Activated CD4-positive, alpha-beta T cell treated with anti-CD3 and anti-CD28 coated beads, Interleukin-2, amount 10 ng/mL, durations not matched to agents 7 days and 5 days (primary cell): ENCODE measurements at regions not wholly inside any gene's neighbourhood (a gene's known extent, or its start where the extent isn't known, plus 50 kb on each side); places are given as distances from the start of the nearest gene placed in this dataset.

ENCODE experiments used
- CTCF ChIA-PET: fragments of 350-600 bp; sonication (Branson Sonifier 250); formaldehyde crosslinking; loops from one replicate; lab custom pipeline; 2021; ENCODE audit warnings: antibody characterized with exemption; lab: Charles Lee
- POLR2A ChIA-PET: fragments of 350-600 bp; sonication (Branson Sonifier 250); formaldehyde crosslinking; loops from one replicate; lab custom pipeline; 2021; ENCODE audit warnings: antibody characterized with exemption; lab: Charles Lee
- DNase-seq: peaks from one replicate; pipeline ENCODE4 v3.0.0-alpha.2; 2020
- H3K27ac Mint-ChIP-seq: one replicate; pipeline ENCODE4 v1.8.0; 2021; ENCODE audit warnings: mild to moderate bottlenecking, moderate library complexity, mixed read lengths
- H3K27me3 Mint-ChIP-seq: one replicate; pipeline ENCODE4 v1.8.0; 2021; ENCODE audit warnings: mixed read lengths
- H3K36me3 Mint-ChIP-seq: one replicate; pipeline ENCODE4 v1.8.0; 2021; ENCODE audit warnings: low read depth, mixed read lengths
- H3K4me1 Mint-ChIP-seq: one replicate; pipeline ENCODE4 v1.8.0; 2021; ENCODE audit warnings: mixed read lengths
- H3K4me3 Mint-ChIP-seq: one replicate; pipeline ENCODE4 v1.8.0; 2021; ENCODE audit warnings: mild to moderate bottlenecking, moderate library complexity, mixed read lengths
- H3K9me3 Mint-ChIP-seq: one replicate; pipeline ENCODE4 v1.8.0; 2021; ENCODE audit warnings: mixed read lengths

GRCh38 chr1:244783138-244783537 is 52.3 kb upstream of the COX20 start:
- DNase-seq: no peak
- Mint-ChIP-seq H3K9me3 (no peaks in the 10 kb centered on the region), H3K4me3 (no peak overlapping the region), H3K36me3 (no peaks in the 10 kb centered on the region), H3K27me3 (no peaks in the 10 kb centered on the region), H3K27ac (no peak overlapping the region), H3K4me1 (no peaks in the 10 kb centered on the region)
- POLR2A ChIA-PET: no interaction called here
- CTCF ChIA-PET: no interaction called here
